HepG2 (cell line): ENCODE measurements at regions not wholly inside any gene's neighbourhood (a gene's known extent, or its start where the extent isn't known, plus 50 kb on each side); places are given as distances from the start of the nearest gene placed in this dataset.
A peak's percentile ranks its signal among the peaks of the same experiment; 100 is the strongest.
"Not testable (repeated sequence)": the region's sequence is repeated elsewhere in the genome, so short reads cannot be mapped to it uniquely, and the experiment has no call there.

Source experiments
- ATAC-seq: fragments of 200-7000 bp; cut with Tn5 transposase; 3 replicates; pipeline ENCODE4 v1.9.1; 2020; ENCODE audit warnings: mild to moderate bottlenecking, moderate library complexity
- BruUV-seq: library from RNA; stranded (reverse); fragments of 400-500 nt; replicated peaks from 2 replicates; lab custom pipeline; 2021; lab: Mats Ljungman, UMichigan
- CTCF ChIA-PET: fragments of 300-600 bp; formaldehyde crosslinking; extraction: SDS; loops from one replicate; lab custom pipeline; 2021; ENCODE audit warnings: low total read pairs, inconsistent platforms, low intra/inter-chr PET ratio; lab: Yijun Ruan, JAX
- POLR2A ChIA-PET: fragments of 350-600 bp; sonication (Branson Sonifier 250); formaldehyde crosslinking; loops from one replicate; lab custom pipeline; 2020; ENCODE audit warnings: antibody characterized with exemption, inconsistent platforms; lab: Yijun Ruan, JAX
- DNase-seq: peaks from one replicate; pipeline ENCODE4 v3.0.0-alpha.2; 2015; ENCODE audit warnings: low spot score
- FAIRE-seq: peaks from 3 replicates; lab custom pipeline; 2011; peaks lifted over from hg19 to GRCh38; lab: Jason Lieb, UNC
- H2AFZ ChIP-seq: one replicate; pipeline ENCODE4 v1.6.1; 2011; ENCODE audit warnings: low read length, inconsistent platforms
- H3K27ac ChIP-seq: fragments of 300-600 bp; 3 replicates; pipeline ENCODE4 v1.8.0; 2011; ENCODE audit warnings: mixed run types, mild to moderate bottlenecking, mixed read lengths, low read length, inconsistent platforms; ENCODE audit not compliant: insufficient read depth; ENCODE audit errors: extremely low read length
- H3K27me3 ChIP-seq, 2 experiments: fragments of 200-600 bp in 1 of 2; 2 replicates in 1 of 2; 3 replicates in 1 of 2; pipeline versions ENCODE4 v1.6.0 to v1.8.0; 2011; ENCODE audit warnings: low read length in 2 of 2, mild to moderate bottlenecking in 2 of 2, moderate library complexity in 2 of 2, inconsistent platforms in 1 of 2; ENCODE audit not compliant: insufficient read depth in 2 of 2, control insufficient read depth in 1 of 2
- H3K36me3 ChIP-seq, 2 experiments: fragments of 200-600 bp in 1 of 2; replicated peaks in 1 of 2; 2 replicates in 1 of 2; 3 replicates in 1 of 2; pipeline versions ENCODE4 v1.5.1 to v1.8.0; 2011; ENCODE audit warnings: low read length in 2 of 2, inconsistent platforms in 1 of 2; ENCODE audit not compliant: insufficient read depth in 2 of 2, control insufficient read depth in 1 of 2
- H3K4me1 ChIP-seq: 2 replicates; pipeline ENCODE4 v1.5.1; 2012; ENCODE audit warnings: low read length, inconsistent platforms; ENCODE audit not compliant: insufficient read depth
- H3K4me2 ChIP-seq: 2 replicates; pipeline ENCODE4 v1.6.0; 2011; ENCODE audit warnings: low read depth, low read length, inconsistent platforms
- H3K4me3 ChIP-seq, 3 experiments: fragments of 200-600 bp in 1 of 3; sonication (generic), shearing (Covaris generic) in 1 of 3; replicated peaks in 1 of 3; 2 replicates each; pipeline ENCODE4 v1.5.1; 2011 to 2016; ENCODE audit warnings: low read length in 3 of 3, inconsistent platforms in 2 of 3, low read depth in 2 of 3, mild to moderate bottlenecking in 2 of 3, control low read depth in 1 of 3, mixed read lengths in 1 of 3; ENCODE audit not compliant: insufficient read depth in 1 of 3
- H3K79me2 ChIP-seq: one replicate; pipeline ENCODE4 v1.6.1; 2011; ENCODE audit warnings: low read length, inconsistent platforms; ENCODE audit not compliant: insufficient read depth
- H3K9ac ChIP-seq: 2 replicates; pipeline ENCODE4 v1.6.0; 2011; ENCODE audit warnings: mild to moderate bottlenecking, low read depth, low read length, inconsistent platforms; ENCODE audit not compliant: insufficient read depth
- H3K9me3 ChIP-seq: 2 replicates; pipeline ENCODE4 v1.5.1; 2012; ENCODE audit warnings: mild to moderate bottlenecking, low read length
- H4K20me1 ChIP-seq: 2 replicates; pipeline ENCODE4 v1.6.0; 2011; ENCODE audit warnings: inconsistent platforms, mild to moderate bottlenecking, low read length, moderate library complexity; ENCODE audit not compliant: insufficient read depth
- ADNP ChIP-seq: sonication (generic); formaldehyde crosslinking; IDR thresholded peaks from 2 replicates; pipeline ENCODE4 v1.4.0; 2020; ENCODE audit warnings: missing genetic modification reagents
- ATF7 ChIP-seq, 2 experiments: fragments of 450-650 bp in 1 of 2; sonication (generic) in 1 of 2; formaldehyde crosslinking in 1 of 2; IDR thresholded peaks; 2 replicates each; pipeline versions ENCODE4 v1.4.0 to v1.6.1; 2016 to 2020; ENCODE audit warnings: antibody characterized with exemption in 1 of 2, mild to moderate bottlenecking in 1 of 2, missing genetic modification reagents in 1 of 2
- KMT2B ChIP-seq: IDR thresholded peaks from 2 replicates; pipeline ENCODE4 v1.6.1; 2016; ENCODE audit warnings: missing genetic modification reagents, missing compliant biosample characterization
- whole genome bisulfite sequencing: methylation state at CpG from one replicate; pipeline ENCODE4 v1.1.6; 2017; ENCODE audit warnings: low lambda C conversion rate; 5-methylcytosine and 5-hydroxymethylcytosine counted together
- in situ Hi-C: cut with HindIII; loops from 2 replicates; pipeline ENCODE4 v1.10.0; 2017; ENCODE audit warnings: low pct_unique_long_range_greater_than_20kb; ENCODE audit not compliant: extremely low pct_ligation_motif_present
- intact Hi-C: fragments of 100-400 bp; cut with micrococcal nuclease; formaldehyde crosslinking; loops from one replicate; pipeline ENCODE4 v1.10.0; 2022; ENCODE audit not compliant: unreplicated experiment

- TF ChIP-seq KMT2B (CRISPR knock-in tag) = no peak
- TF ChIP-seq, all 625 proteins: peak for 0
These were observed 70.0 kb upstream of the FAM20A start (continued) for GRCh38 chr17:68670967-68671693.

GRCh38 chr17:68666438-68666837, 65.3 kb upstream of the FAM20A start:
- H3K4me2 ChIP-seq, DNase-seq, H3K79me2 ChIP-seq, ATAC-seq, H3K4me1 ChIP-seq, intact Hi-C loops, H3K27me3 ChIP-seq, H3K9ac ChIP-seq, H3K4me3 ChIP-seq, BruUV-seq, CTCF ChIA-PET, H4K20me1 ChIP-seq, H3K36me3 ChIP-seq, H3K27ac ChIP-seq, POLR2A ChIA-PET, FAIRE-seq, in situ Hi-C loops, H3K9me3 ChIP-seq, H2AFZ ChIP-seq: not testable (repeated sequence)
- 19% methylated on average over 5 of the region's 5 CpGs for WGBS

- Histone ChIP-seq H3K36me3 (no peaks in the 10 kb centered on the region), H3K79me2 (no peaks in the 10 kb centered on the region), H3K4me2 (no peak overlapping the region), H3K9ac (no peak overlapping the region), H2AFZ (no peak overlapping the region), H3K27ac (no peak overlapping the region), H3K4me1 (peaks cover 10% of the 10 kb centered on the region), H3K4me3 (no peak overlapping the region), H3K9me3 (no peaks in the 10 kb centered on the region), H3K27me3 (no peaks in the 10 kb centered on the region), H4K20me1 (no peaks in the 10 kb centered on the region)
- FAIRE-seq (no peak), ATAC-seq (no peak), DNase-seq (no peak)
- POLR2A ChIA-PET = no interaction called here
- WGBS = 100% methylated on average over 1 of the region's 1 CpG
- no TSS peak for BruUV-seq
- CTCF ChIA-PET = no interaction called here
- in situ Hi-C loops = no loop called here
- intact Hi-C loops = no loop called here
- TF ChIP-seq ATF7 (IDR thresholded peaks at IDR 0.05) (peak; percentile 67), ATF7 (CRISPR knock-in tag; IDR thresholded peaks at IDR 0.05) (no peak), ADNP (CRISPR knock-in tag) (no peak)
These were observed 64.2 kb upstream of the FAM20A start for GRCh38 chr17:68665373-68665772.
